Brain pericyte (primary cell): ENCODE measurements at regions not wholly inside any gene's neighbourhood (a gene's known extent, or its start where the extent isn't known, plus 50 kb on each side); places are given as distances from the start of the nearest gene placed in this dataset.

Experiments
- DNase-seq: peaks from one replicate; pipeline ENCODE4 v3.0.0-alpha.2; 2012; ENCODE audit warnings: low read depth, low spot score

DNA sequence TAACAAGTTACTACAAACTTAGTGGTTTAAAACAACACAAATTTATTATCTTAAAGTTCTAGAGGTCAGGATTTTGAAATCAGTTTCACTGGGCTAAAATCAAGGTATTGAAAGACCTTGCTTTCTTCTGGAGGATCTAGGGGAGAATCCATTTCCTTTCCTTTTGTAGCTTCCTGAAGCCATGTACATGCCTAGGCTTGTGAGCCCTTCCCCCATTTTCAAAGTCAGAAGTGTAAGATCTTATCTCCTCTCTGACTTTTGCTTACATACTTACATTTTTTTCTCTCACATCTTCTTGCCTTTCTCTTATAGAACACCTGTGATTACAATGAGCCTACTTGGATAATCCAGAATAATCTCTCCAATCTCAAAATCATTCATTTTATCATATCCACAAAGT lies 78.7 kb upstream of the MBOAT2 start:
- no peak for DNase-seq

DNA sequence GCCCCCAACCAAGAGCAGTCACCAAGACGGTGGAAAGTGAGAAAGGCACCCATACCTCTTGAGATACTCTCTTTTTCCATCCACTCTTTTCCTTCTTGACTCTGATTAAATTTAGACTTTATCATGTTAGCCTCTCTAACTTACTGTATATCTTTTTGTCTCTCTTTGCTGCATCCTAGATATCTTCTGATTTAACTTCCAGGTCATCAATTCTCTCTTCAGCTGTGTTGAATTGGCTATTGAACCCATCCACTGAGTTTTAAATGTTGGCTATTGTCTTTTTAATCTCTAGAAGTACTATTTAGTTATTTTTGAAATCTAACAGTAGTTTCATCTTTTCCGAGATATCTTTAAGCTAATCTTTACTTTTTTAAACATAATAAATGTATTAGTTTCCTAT lies 78.3 kb upstream of the MBOAT2 start:
- DNase-seq, result no peak

DNA sequence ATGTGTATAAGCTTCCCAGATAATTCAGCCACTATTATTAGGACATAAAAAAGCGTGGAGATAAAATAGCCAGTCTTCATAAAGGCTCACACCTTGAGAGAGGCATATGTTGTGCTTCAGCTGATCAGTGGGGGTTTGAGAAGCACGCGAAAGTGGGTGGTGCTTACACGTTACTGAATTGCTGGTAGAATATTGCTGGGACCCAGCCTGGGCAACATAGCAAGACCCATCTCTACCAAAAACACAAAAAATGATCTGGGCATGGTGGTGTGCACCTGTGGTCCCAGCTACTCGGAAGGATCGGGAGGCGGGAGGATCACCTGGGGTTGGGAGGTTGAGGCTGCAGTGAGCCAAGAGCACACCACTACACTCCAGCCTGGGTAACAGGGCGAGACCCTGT lies 74.9 kb upstream of the MBOAT2 start:
- no peak for DNase-seq

DNA sequence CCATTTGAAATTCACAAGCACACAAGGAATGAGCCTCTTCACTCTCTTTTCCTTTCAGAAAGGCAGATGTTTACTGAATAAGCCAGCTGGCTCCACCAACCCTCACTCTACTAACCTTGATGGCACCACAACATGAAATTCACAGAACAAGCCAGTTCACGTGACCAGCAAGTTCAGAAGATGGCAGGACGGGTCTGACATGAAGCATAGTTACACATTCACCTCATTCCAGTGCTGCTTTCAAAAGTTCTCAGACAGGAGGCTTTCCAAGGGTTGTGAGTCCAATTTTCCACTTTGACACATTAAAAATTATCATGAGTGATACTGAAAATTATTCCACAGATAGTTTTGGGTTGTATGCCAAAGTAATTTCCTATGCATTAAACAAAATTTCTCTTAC lies 74.2 kb upstream of the MBOAT2 start:
- no peak for DNase-seq

DNA sequence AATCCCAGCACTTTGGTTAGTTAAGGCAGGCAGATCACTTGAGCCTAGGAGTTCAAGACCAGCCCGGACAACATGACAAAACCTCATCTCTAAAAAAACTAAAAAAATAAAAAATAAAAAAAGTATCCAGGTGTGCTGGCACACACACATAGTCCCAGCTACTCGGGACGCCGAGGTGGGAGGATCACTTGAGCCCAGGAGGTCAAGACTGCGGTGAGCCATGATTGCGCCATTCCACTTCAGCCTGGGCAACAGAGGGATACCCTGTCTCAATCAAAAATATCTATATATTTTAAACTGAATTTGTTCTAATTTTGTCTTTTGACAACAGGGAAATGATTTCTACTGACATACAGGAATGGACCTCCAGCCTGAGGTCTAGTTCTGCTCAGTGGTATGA lies 73.3 kb upstream of the MBOAT2 start:
- no peak for DNase-seq

DNA sequence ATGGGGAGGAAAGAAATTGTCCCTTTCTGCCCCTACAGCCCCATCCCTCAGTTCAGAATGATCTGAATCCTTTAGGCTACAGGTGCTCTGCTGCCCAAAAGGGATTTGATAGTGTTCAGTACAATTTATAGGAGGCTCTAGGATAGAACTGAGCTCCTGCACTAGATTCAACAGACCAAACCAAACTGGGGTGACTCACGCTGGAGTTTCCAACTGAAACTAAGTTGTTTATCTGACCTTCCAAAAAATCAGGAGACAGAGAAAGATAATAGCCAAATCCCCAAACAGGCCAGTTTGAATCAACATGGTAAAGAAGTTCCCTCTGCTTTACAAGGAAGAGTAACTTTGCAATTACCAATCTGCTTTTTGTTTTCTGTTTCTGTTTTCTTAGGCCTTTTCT lies 72.7 kb upstream of the MBOAT2 start:
- no peak for DNase-seq

DNA sequence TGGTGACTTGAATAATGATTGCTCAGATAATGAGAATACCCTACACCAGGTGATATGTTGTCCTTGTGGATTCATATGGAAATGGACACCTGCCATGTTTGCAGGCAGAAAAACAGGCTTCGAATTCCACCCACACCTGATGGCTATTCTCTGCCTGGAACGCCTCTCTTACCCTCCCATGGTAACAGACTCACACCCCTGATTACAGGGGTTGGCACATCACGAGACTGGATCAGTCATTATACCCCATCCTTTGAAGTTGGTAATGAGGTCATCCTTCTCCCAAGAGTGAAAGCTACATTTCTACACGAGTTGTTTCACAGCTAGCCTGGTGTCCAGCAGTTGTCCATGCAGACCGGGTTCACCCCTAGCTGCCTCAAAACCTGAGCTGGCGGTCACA lies 71.4 kb upstream of the MBOAT2 start:
- DNase-seq, result no peak

DNA sequence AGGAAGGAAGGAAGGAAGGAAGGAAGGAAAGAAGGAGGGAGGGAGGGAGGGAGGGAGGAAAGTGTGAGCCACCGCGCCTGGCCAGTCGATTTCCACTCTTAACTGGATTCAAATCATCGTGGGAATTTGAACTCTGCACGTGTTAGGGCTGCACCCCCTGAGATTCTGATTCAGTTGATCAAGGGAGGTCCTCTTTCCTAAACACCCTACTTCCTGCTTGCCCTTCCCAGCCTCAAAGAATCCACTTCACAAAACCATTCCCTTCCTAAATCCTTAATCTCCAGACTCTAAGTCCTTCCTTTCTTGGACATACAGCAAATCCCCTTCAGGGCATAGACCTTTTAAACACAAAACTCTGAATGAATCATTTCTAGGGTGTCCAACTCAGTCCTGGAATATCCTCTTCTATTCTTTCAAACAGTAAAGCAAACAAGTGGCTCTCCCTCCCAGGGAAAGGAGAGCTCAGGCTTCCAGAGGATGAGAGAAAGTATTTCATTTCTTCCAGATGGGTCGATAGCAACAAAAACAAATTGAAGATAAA lies 68.2 kb upstream of the MBOAT2 start:
- no peak for DNase-seq

DNA sequence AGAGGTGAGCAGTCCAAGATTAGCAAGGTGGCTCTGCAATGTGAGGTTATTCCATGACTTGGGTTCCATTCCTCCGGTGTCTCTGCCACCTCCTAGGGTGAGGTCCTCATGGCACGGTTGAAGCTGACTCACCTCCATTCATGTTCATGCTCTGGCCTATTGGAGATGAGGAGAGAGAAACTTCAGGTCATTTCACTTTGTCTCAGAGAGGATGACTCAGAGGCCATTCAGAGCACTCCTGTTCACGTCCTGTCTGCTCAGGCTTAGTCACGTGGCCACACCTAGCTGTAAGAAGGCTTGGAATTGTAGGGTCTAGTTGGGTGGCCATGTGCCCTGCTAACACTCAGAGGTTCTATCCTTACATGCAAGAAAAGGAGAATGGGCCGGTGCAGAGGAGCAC lies 67.5 kb upstream of the MBOAT2 start:
- DNase-seq, result no peak

DNA sequence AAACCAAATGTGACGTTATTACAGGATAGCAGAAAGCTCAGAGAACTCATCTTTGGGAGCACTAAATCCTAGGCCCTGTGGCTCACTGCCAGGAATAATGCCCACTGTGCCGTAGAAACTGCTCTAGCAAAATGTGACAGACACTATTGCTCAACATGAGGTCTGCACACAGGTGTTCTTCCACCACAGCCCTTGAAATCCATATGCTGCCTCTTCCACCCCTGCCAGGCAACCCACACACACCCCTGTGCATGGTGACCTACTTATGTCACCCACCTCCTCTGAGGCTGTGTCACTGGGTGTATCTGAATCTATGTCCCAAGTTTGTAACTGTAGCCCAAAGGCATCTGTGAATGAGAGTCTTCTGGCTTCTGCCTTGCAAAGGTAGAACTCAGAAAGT lies 66.1 kb upstream of the MBOAT2 start:
- DNase-seq, result no peak

DNA sequence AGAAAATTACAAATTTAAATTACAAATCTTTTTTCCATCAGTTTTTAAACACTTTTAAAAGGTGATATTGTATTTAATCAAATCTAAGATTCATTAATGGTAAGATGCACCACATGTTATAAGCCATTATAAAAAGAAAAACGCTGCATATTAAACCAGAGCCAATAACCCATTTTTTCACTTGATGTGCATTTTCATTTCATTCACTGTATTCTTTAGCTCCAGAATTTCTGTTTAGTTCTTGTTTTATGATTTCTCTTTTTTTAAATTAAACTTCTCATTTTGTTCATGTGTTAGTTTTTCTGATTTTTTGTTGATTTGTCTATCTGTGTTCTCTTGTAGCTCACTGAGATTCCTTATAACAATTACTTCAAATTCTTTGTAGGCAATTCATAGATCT lies 62.4 kb upstream of the MBOAT2 start:
- DNase-seq, result no peak

DNA sequence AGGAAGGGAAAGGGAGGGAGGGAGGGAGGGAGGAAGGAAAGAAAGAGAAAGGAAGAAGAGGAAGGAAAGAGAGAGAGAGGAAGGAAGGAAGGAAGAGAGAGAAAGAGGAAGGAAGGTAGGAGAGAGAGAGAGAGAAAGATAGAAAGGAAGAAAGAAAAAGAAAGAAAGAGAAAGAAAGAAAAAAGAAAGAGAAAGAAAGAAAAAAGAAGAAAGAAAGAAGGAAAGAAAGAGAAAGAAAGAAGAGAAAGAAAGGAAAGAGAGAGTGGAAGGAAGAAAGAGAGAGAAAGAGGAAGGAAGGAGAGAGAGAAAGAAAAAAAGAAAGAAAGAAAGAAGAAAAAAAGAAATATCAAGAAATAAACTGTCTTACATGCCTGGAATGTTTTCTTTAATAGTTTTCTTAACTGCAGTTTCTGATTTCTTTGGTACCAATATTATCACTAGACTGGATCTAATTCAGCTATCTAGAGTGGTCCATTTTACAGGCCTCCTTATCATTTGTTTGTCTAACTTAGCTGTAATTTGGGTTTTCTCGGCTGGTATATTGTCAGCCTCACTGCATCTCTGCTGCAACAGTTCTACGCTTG lies 59.6 kb upstream of the MBOAT2 start:
- DNase-seq, result no peak

DNA sequence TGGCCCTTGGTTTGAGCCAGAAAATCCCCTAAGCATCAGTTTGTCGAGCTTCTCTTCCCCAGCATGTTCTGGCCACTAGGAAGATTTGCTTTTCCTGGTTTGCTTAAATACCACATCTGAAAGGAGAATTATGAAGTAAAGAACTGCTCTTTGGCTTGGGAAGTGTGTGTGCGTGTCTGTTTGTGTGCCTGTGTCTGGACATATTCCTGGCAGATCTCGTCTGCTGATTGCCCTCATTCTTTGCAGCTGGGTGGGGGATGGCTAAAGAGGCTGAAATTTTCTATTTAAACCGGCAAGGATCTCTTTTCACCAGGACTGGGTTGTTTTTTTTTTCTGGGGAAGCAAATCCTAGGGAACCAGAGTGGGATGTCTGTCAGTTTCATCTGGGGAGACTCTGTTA lies 57.3 kb upstream of the MBOAT2 start:
- no peak for DNase-seq

DNA sequence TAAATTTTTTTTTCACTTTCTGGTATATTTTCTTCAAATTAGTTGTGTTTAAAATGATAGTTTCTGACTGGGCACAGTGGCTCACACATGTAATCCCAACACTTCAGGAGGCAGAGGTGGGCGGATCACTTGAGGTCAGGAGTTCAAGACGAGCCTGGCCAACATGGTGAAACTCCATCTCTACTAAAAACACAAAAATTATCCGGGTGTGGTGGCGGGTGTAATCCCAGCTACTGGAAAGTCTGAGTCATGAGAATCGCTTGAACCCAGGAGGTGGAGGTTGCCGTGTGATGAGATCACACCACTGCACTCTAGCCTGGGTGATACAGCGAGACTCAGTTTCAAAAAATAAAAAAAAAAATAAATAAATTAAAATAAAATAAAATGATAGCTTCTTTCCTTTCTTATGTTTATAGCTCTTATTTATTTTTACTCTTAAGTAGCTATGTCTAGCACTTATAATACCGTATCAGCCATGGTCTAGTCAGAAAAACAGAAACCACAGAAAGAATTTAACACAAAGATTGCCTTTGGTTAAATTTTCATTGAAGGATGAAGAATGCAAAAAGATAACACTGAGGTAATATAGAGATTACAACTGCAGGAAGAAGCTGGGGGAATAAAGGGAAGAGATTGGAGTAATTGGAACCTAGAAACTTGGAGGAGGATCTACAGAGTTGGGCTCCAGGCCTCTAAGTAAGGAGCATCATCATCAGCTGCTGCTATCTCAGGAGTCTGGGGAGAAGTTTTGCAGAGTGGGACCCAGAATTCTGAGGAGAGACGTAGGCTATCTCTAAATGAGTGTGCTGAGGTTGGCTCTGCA lies 54.7 kb upstream of the MBOAT2 start:
- DNase-seq, result peak; percentile 61

DNA sequence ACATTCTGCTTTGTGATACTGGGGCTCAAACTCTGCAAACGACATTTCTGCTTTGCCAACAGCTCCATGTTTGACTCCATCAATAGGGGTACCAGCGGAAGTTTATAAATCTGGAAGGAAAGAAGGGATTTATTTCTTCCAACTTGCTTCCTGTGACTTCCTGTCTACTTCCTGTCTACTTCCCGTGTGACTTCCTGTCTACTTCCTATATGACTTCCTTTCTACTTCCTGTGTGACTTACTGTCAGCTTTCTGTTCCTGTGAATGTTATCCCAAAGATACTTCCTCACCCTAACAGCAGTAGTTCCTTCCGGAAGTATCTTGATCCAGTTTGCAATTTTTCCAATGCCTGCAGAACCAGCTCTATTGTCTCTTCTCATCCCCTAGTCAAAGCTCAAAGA lies 52.0 kb upstream of the MBOAT2 start:
- no peak for DNase-seq

DNA sequence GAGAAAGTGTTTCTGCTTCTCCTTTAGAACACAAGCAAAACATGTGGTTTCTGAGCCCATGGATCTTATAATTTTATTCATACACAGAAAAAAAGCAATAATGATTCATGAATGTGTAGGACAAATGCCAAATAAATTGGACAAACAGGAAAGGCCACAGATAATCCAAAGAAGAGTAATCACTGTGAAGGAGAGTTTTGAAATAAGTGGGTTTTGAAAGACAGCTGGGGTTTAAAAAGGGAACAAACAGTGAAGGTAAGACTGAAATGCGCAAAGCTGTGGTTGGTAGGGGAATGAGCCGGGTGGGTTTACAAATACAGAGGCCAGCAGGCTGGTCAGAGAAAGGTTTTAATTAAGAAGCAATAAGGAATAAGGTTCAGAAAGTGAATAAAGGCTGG lies 50.0 kb upstream of the MBOAT2 start:
- DNase-seq, result no peak
